Activated B cell treated with CpG ODN at 0.5 μM for 24 hours (primary cell): ENCODE measurements at regions not wholly inside any gene's neighbourhood (a gene's known extent, or its start where the extent isn't known, plus 50 kb on each side); places are given as distances from the start of the nearest gene placed in this dataset.
"Not testable (repeated sequence)": the region's sequence is repeated elsewhere in the genome, so short reads cannot be mapped to it uniquely, and the experiment has no call there.

ENCODE experiments used
- ATAC-seq: fragments of 200-7000 bp; cut with Tn5 transposase; one replicate; pipeline ENCODE4 v1.10.0; 2021; ENCODE audit warnings: low read depth, mild to moderate bottlenecking, moderate library complexity
- CTCF ChIA-PET: fragments of 350-600 bp; sonication (Branson Sonifier 250); formaldehyde crosslinking; loops from one replicate; lab custom pipeline; 2021; ENCODE audit warnings: antibody characterized with exemption; lab: Charles Lee
- POLR2A ChIA-PET: fragments of 350-600 bp; sonication (Branson Sonifier 250); formaldehyde crosslinking; loops from one replicate; lab custom pipeline; 2021; ENCODE audit warnings: antibody characterized with exemption; lab: Charles Lee
- DNase-seq: peaks from one replicate; pipeline ENCODE4 v3.0.0; 2022
- H3K27ac Mint-ChIP-seq: one replicate; pipeline ENCODE4 v1.8.0; 2020; ENCODE audit warnings: mixed read lengths
- H3K27me3 Mint-ChIP-seq: one replicate; pipeline ENCODE4 v1.8.0; 2021; ENCODE audit warnings: mixed read lengths
- H3K36me3 Mint-ChIP-seq: one replicate; pipeline ENCODE4 v1.8.0; 2021; ENCODE audit warnings: low read depth, mixed read lengths
- H3K4me1 Mint-ChIP-seq: one replicate; pipeline ENCODE4 v1.8.0; 2021; ENCODE audit warnings: mixed read lengths
- H3K4me3 Mint-ChIP-seq: one replicate; pipeline ENCODE4 v1.8.0; 2020; ENCODE audit warnings: mild to moderate bottlenecking, mixed read lengths
- H3K9me3 Mint-ChIP-seq: one replicate; pipeline ENCODE4 v1.8.0; 2020; ENCODE audit warnings: mixed read lengths
- intact Hi-C: fragments of 100-400 bp; cut with micrococcal nuclease; formaldehyde crosslinking; loops from one replicate; pipeline ENCODE4 v1.15.1; 2024
- TF ChIP-seq, protein P1 (sequence below): fragments of 200-600 bp; IDR thresholded peaks from one replicate; pipeline ENCODE4 v1.8.0; 2022; ENCODE audit warnings: antibody characterized with exemption, mild to moderate bottlenecking

DNA sequence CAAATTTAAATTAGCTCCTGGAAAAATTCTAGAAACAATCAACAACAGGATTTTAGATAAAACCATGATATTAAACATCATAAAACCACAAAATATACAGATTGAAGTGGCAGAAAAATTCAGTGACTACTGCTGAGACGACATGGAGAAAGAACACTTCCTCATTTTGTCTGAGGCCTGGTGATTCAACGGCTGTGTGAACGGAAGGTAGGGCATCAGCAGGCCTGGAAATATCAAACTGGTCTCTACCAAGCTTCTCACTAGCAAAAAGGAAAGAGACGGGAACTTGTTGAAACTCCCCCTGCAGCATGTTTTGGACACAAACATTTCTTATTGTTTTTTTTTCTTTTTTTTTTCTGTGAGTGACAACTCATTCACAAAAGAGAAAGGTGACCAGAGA lies 58.0 kb upstream of the AHI1 start:
- TF ChIP-seq, protein P1, sequence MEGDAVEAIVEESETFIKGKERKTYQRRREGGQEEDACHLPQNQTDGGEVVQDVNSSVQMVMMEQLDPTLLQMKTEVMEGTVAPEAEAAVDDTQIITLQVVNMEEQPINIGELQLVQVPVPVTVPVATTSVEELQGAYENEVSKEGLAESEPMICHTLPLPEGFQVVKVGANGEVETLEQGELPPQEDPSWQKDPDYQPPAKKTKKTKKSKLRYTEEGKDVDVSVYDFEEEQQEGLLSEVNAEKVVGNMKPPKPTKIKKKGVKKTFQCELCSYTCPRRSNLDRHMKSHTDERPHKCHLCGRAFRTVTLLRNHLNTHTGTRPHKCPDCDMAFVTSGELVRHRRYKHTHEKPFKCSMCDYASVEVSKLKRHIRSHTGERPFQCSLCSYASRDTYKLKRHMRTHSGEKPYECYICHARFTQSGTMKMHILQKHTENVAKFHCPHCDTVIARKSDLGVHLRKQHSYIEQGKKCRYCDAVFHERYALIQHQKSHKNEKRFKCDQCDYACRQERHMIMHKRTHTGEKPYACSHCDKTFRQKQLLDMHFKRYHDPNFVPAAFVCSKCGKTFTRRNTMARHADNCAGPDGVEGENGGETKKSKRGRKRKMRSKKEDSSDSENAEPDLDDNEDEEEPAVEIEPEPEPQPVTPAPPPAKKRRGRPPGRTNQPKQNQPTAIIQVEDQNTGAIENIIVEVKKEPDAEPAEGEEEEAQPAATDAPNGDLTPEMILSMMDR = no peak
- no peak for DNase-seq
- Mint-ChIP-seq H3K9me3 (no peaks in the 10 kb centered on the region), H3K27me3 (peaks cover 2% of the 10 kb centered on the region), H3K4me1 (peaks cover 11% of the 10 kb centered on the region), H3K27ac (no peak overlapping the region), H3K36me3 (no peaks in the 10 kb centered on the region), H3K4me3 (no peak overlapping the region)
- ChIA-PET CTCF (interaction anchor here (0.6 to 2.0 kb wide), 4 partner anchors 15 to 354 kb away, joined by 3 to 10 read pairs (median 6); no protein-coding TSS in a partner anchor), POLR2A (interaction anchor here (0.7 kb wide), 1 partner anchor 22 kb away, joined by 5 read pairs; no protein-coding TSS in a partner anchor)
- intact Hi-C loops = no loop called here
- peak; percentile 83 for ATAC-seq

DNA sequence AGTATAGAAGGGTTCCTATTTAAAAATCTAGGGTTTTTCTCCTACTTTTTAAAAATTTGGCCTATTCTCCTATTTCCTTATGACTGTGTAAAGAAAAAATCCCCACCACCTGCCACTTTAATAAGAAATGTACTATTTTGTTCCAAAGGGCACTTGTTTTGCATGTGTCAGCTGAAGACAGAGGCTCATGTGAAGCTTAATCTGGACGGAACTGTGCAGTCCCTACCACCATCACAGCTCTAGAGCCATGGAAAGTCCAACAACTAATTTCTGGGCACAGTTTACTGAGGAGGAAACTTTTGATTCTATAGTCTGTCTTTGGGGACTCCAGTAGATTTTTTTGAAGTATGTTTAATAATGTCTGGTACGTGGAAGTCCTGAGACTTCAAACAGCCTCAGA lies 60.0 kb upstream of the AHI1 start:
- H3K9me3 Mint-ChIP-seq = no peaks in the 10 kb centered on the region
- H3K27me3 Mint-ChIP-seq = no peaks in the 10 kb centered on the region
- ChIA-PET CTCF (no interaction called here), POLR2A (no interaction called here)
- peaks cover 11% of the 10 kb centered on the region for H3K4me1 Mint-ChIP-seq
- no peak overlapping the region for H3K27ac Mint-ChIP-seq
- TF ChIP-seq, protein P1 = no peak
- no peak for DNase-seq
- intact Hi-C loops = no loop called here
- no peak for ATAC-seq
- H3K4me3 Mint-ChIP-seq = no peak overlapping the region
- H3K36me3 Mint-ChIP-seq = no peaks in the 10 kb centered on the region

DNA sequence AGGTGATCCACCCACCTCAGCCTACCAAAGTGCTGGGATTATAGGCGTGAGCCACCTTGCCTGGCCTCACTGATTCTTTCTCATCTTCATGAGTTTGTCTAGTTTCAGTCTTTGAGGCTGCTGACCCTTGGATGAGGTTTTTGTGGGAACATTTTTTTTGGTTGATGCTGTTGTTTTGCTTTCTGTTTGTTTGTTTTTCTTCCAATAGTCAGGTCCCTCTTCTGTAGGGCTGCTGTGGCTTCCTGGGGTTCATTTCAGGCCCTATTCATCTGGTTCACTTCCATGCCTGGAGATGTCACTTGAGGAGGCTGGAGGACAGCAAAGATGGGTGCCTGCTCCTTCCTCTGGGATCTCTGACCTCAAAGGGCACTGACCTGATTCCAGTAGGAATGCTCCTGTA lies 68.1 kb upstream of the AHI1 start:
- intact Hi-C loops, H3K9me3 Mint-ChIP-seq, H3K27ac Mint-ChIP-seq, CTCF ChIA-PET, H3K4me1 Mint-ChIP-seq, ATAC-seq, H3K27me3 Mint-ChIP-seq, POLR2A ChIA-PET, H3K36me3 Mint-ChIP-seq, DNase-seq, H3K4me3 Mint-ChIP-seq: not testable (repeated sequence)

DNA sequence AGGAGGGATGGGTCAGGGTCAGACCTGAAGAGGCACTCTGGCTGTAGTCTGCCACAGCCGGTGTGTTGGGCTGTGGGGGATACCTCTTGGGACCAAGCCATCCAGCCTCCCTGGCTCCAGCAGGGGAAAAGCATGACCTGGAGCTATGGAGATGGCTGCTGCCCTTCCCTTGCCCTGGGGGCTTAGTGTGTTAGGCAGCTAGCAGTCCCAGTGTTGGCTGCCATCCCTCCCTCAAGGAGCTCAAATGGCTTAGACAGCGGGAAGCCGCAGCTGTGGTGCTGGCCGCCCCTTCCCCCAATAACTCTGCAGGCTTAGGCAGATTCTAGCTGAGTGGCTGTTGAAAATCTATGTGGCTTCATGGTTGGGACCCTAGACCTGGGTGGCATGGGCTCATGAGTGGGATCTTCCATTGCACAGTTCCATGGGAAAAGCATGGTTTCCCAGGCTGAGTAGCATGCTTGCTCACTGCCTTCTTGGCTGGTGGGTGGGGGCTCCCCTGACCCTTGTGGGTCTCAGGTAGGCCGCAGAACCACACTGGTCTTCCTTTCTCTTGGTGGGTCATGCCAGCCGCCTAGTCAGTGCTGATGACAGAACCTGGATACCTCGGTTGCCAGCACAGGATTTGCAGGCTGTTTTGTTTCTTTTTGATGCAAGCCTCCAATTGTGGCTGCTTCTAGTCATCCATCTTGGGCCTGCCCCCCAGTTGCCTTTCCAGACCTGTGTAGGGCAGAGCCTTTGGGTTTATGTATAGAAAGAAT lies 69.0 kb upstream of the AHI1 start:
- Mint-ChIP-seq H3K4me1 (no peaks in the 10 kb centered on the region), H3K4me3 (no peak overlapping the region), H3K36me3 (no peaks in the 10 kb centered on the region), H3K27me3 (no peaks in the 10 kb centered on the region), H3K27ac (no peak overlapping the region), H3K9me3 (no peaks in the 10 kb centered on the region)
- ATAC-seq (no peak), DNase-seq (no peak)
- intact Hi-C loops = no loop called here
- ChIA-PET CTCF (no interaction called here), POLR2A (no interaction called here)
- TF ChIP-seq, protein P1 = no peak

DNA sequence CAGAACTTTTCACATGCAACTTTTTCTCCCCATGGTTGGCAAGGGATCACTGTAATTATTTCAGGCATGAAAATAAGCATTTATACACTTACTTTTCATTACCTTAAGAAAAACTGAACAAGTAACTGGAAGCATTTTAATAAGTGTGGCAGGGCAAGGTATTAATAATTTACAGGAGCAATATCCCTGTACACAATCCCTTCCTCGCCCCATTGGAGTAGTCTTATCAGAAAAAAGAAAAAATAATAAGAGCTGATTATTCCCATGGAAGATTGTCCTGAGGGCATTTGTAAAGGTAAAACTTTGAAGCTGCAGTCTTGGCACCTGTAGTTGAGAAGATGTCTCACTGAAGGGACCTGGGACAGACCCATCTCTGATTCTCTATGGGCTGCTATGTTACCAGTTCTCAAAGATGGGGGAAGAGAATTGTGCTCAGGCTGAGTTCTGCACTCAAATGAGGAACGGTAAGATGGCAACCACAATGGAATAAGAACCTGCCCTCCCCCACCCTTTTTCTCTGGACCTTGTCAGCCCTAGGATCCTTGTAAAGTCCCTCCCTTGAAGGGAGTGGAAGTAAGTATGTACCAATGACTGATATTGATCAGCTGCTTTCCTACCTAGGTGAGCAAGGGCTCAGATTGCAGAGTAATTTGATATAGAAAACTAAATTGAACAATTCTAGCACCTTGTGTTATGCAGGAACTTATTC lies 70.0 kb upstream of the AHI1 start:
- intact Hi-C loops = no loop called here
- ChIA-PET POLR2A (interaction anchor here (1.1 kb wide), 1 partner anchor 10 kb away, joined by 5 read pairs; no protein-coding TSS in a partner anchor), CTCF (no interaction called here)
- no peak for DNase-seq
- Mint-ChIP-seq H3K4me1 (no peaks in the 10 kb centered on the region), H3K4me3 (no peak overlapping the region), H3K27me3 (no peaks in the 10 kb centered on the region), H3K27ac (no peak overlapping the region), H3K9me3 (no peaks in the 10 kb centered on the region), H3K36me3 (no peaks in the 10 kb centered on the region)
- TF ChIP-seq, protein P1 = no peak
- ATAC-seq = no peak
